Glomerular endothelial cell (primary cell): ENCODE measurements at regions not wholly inside any gene's neighbourhood (a gene's known extent, or its start where the extent isn't known, plus 50 kb on each side); places are given as distances from the start of the nearest gene placed in this dataset.

Experiments
- DNase-seq: peaks from one replicate; pipeline ENCODE4 v3.0.0-alpha.2; 2011; ENCODE audit warnings: low read depth, low spot score; ENCODE audit errors: extremely low read depth

- no peak for DNase-seq
These were observed 176.6 kb downstream of the GALC start for GRCh38 chr14:87816416-87816815.

- DNase-seq, result no peak
These were observed 177.9 kb downstream of the GALC start for GRCh38 chr14:87815121-87815520.

- no peak for DNase-seq
These were observed 179.3 kb downstream of the GALC start for GRCh38 chr14:87813686-87814085.

- no peak for DNase-seq
These were observed 179.8 kb downstream of the GALC start for GRCh38 chr14:87813211-87813610.

GRCh38 chr14:87811246-87811645, 181.7 kb downstream of the GALC start:
- no peak for DNase-seq

- DNase-seq, result no peak
These were observed 182.3 kb downstream of the GALC start for GRCh38 chr14:87810711-87811110.

GRCh38 chr14:87809261-87809660, 183.7 kb downstream of the GALC start:
- DNase-seq, result no peak

GRCh38 chr14:87805315-87805723, 187.7 kb downstream of the GALC start:
- DNase-seq, result no peak

GRCh38 chr14:87800216-87800615, 192.8 kb downstream of the GALC start:
- DNase-seq, result no peak

- no peak for DNase-seq
These were observed 193.6 kb downstream of the GALC start for GRCh38 chr14:87799400-87799799.

- DNase-seq, result no peak
These were observed 196.0 kb downstream of the GALC start for GRCh38 chr14:87797001-87797400.

- no peak for DNase-seq
These were observed 198.4 kb downstream of the GALC start for GRCh38 chr14:87794561-87794960.

- no peak for DNase-seq
These were observed 207.1 kb downstream of the GALC start for GRCh38 chr14:87785897-87786296.

GRCh38 chr14:87784386-87784785, 208.6 kb downstream of the GALC start:
- DNase-seq, result no peak

GRCh38 chr14:87783071-87783470, 209.9 kb downstream of the GALC start:
- DNase-seq, result no peak

GRCh38 chr14:87772854-87773253, 220.1 kb downstream of the GALC start:
- DNase-seq, result no peak

- DNase-seq, result no peak
These were observed 225.4 kb downstream of the GALC start for GRCh38 chr14:87767567-87767901.

GRCh38 chr14:87758876-87759275, 234.1 kb downstream of the GALC start:
- DNase-seq, result no peak

GRCh38 chr14:87756661-87757060, 236.3 kb downstream of the GALC start:
- no peak for DNase-seq

GRCh38 chr14:87754520-87755223, 238.3 kb downstream of the GALC start:
- DNase-seq, result no peak

GRCh38 chr14:87748558-87748957, 244.4 kb downstream of the GALC start:
- no peak for DNase-seq

GRCh38 chr14:87745507-87746118, 247.4 kb downstream of the GALC start:
- no peak for DNase-seq
